Non-pigmented ciliary epithelial cell (primary cell): ENCODE measurements at regions not wholly inside any gene's neighbourhood (a gene's known extent, or its start where the extent isn't known, plus 50 kb on each side); places are given as distances from the start of the nearest gene placed in this dataset.
"Not testable (repeated sequence)": the region's sequence is repeated elsewhere in the genome, so short reads cannot be mapped to it uniquely, and the experiment has no call there.

ENCODE experiments used
- DNase-seq: peaks from one replicate; pipeline ENCODE4 v3.0.0-alpha.2; 2010; ENCODE audit warnings: low read depth

DNA sequence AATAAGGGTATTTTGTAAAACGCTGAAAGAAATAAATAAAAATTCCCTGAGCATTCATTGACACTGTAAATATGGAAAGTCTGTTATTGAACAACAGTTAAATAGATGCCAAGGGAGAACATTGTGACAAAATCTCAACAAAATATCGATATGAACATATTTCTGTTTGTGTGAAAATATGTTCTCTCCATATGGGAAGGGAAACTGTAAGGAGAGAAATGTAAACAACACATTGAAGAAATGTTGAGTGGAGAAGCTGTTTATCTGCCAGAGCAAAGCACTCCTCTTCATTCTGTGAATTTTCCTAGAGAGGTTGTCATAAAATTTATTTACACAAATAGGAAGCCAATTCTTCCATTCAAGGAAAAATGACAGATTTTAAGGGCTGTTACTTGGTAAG lies 57.1 kb upstream of the EOMES start:
- no peak for DNase-seq

DNA sequence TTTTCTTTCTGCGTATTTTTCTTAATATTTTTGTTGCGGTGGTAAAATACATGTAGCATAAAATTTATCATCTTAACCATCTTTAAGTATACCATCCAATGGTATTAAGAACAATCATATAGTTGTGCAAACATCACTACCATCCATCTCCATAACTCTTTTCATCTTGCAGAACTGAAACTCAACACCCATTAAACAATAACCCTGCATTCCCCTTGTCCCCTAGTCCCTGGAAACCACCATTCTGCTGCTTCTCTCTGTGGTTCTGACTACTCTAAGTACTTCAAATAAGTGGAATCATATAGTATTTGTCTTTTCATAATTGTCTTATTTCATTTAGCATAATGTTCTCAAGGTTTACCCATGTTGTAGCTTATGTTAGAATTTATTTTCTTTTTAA lies 67.3 kb upstream of the EOMES start:
- DNase-seq, result no peak

DNA sequence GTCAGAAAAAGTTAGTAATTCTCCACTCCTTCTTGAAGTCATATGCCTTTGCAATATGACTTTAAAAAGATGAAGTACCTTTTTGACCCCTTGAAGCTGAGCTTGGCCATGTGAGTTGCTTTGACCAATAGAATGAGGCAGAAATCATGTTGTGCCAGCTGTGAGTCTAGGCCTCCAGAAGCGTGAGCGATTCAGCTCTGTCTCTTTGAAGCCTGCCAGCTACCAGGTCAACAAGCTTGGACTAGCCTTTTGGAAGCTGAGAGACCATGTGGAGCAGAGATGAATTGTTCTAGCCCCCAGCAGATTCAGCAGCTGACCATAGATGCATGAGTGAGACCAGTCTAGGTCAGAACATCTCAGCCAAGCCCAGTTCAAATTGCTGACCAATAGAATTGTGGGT lies 69.8 kb upstream of the EOMES start:
- no peak for DNase-seq

DNA sequence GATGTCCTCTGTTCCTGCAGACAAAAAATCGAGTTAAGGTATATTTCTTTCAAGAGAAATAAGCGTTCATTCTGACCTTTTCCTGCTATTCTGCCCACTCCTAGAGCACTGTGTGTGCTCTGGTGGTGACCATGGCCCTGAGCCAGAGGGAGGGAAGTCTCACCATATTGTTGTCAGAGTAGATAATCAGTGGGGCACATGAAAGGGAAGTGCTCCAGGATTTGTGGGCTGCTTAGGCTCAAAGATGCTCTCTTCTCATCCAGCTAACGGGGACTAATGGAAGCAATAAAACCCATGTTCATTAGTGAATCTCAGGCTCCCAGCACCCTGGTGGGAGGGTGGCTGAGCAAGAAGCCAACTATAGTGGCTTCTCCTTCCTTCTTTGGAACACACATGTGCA lies 70.7 kb upstream of the EOMES start:
- no peak for DNase-seq

DNA sequence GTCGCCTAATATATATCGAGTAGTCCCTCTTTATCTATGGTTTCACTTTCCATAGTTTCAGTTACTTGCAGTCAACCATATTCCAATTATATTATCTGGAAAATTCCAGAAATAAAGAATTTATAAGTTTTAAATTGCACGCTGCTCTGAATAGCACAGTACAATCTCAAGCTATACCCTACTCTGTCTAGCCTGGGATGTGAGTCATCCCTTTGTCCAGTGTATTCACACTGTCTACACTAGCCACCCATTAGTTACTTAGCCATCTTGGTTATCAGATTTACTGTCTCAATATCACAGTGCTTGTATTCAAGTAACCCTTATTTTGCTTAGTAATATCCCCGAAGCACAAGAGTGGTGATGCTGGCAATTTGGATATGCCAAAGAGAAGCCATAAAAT lies 72.1 kb upstream of the EOMES start:
- no peak for DNase-seq

DNA sequence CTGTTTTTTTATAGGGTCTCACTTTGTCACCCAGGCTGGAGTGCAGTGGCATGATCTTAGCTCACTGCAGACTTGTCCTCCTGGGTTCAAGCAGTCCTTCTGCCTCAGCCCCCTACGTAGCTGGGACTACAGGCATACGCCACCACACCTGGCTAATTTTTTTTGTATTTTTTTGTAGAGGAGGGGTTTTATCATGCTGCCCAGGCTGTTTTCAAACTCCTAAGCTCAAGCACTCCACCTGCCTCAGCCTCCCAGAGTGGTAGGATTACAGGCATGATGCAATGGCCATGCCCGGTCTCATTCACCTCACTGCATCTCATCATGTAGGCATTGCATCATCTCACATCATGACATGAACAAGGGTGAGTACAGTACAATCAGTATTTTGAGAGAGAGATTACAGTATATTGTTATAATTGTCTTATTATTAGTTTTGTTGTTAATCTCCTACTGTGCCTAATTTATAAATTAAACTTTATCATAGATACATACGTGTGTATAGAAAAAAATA lies 74.3 kb upstream of the EOMES start:
- DNase-seq, result no peak

DNA sequence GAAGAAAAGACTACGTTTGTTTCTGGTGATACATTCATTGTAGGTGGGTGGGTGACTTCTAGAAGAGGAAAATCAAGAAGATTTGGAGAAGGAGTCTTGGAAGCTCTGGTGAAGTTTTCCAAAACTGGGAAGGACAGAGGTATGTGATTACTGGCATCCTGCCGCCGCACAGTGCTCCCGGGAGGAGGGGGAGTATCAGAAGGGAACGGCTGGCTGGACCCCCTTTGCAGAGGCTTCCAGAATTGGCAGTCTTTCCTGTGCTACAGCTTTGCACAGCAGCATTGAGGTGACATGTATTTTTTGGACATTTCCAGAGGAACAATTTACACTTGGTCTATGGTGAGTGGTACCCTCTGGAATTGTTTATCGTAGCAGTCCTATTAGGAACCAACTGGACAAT lies 75.7 kb upstream of the EOMES start:
- no peak for DNase-seq

DNA sequence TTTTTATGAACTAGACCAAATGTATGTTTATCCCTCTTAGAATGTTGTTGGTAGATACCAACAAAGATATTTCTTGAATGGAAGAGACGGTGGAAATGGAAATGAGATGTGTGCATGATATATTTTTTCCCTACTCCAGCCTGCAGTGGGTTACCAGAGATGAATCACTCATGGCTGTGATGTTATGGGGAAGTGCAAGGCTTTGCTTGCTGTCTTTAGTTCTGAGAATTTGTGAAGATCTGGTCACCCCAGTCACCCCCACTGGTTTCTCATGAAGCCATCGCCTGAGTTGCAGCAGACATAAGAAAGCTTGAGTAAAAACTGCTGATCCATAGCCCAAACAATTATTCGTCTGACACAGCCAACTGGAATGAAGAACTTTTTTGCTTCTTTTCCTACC lies 78.1 kb upstream of the EOMES start:
- no peak for DNase-seq

DNA sequence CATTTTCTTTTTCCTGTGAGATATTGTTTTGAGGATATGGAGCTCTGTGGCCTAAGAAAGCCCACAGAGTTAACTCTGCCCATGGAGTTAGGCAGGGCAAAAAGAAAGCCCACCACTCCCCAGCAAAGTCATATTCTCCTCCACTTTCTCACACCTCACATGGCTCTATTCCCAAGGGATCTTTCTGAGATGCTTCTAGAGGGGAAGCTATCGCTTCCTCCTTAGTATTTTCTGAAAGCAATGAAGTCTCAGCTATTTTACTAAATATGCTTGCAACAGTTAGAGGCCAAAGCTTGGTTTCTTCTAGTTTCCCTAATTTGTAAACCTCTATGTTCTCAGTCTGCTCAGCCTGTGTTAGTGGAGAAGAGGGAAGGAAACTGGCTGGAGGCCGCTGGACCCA lies 80.3 kb upstream of the EOMES start:
- DNase-seq, result no peak

DNA sequence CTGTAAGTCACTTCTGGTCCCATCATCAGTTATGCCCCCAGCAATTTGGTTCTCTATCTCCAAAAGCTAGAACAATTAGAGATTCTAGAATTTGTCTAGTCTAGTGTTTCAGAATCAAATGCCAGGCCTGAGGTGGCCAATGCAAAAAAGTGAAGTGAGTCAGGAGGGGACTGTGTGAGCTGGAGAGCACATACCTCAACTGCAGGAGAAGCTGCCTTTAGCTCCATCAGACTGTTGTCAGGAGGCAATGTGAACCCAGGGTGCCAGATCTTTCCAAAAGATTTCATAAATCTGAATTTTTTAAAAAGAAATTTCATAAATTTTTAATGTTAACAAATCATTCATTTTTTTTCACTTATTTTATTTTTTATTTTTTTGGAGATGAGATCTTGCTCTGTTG lies 80.7 kb upstream of the EOMES start:
- no peak for DNase-seq

DNA sequence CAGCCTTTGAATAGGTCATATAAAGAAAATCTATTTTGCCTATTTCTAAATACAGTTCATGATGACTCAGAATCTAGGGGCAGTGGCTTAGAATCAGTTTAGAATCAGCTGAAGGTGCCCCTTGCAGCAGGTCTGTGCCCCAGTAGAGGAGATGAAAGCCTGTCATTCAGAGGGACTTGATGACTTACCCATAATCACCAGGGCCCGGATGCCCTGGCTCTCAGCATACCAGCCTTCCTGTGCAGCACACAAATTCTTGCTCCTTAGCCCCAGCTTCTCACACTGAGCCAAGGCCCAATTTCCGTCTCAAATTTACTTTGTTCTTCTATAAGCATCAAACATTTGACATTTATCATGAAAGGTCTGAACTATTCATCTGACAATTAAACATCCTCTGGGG lies 83.2 kb upstream of the EOMES start:
- no peak for DNase-seq

DNA sequence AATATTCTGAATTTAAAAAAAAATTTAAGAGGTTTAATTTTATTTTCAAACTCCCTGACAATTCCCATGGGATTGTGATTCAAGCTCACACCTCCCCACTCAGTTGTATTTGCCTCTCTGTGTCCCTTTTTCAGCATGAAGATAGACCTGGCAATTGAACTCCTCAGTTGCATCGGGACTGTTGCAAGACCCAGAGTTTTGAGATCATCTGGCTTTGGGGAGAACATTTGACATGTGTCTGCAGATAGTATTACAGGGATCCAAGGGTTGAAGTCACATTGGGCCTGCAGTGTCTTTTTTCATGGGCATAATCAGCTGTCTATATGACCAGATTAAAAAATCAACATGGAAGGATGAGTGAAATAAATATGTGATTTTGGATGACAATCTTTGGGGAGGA lies 91.1 kb upstream of the EOMES start:
- DNase-seq, result no peak

DNA sequence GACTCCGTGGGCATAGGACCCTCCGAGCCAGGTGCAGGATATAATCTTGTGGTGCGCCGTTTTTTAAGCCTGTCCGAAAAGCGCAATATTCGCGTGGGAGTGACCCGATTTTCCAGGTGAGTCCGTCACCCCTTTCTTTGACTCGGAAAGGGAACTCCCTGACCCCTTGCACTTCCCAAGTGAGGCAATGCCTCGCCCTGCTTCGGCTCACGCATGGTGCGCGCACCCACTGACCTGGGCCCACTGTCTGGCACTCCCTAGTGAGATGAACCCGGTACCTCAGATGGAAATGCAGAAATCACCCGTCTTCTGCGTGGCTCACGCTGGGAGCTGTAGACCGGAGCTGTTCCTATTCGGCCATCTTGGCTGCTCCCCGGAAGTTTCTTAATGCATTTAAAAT lies 99.5 kb upstream of the EOMES start:
- not testable (repeated sequence) for DNase-seq

DNA sequence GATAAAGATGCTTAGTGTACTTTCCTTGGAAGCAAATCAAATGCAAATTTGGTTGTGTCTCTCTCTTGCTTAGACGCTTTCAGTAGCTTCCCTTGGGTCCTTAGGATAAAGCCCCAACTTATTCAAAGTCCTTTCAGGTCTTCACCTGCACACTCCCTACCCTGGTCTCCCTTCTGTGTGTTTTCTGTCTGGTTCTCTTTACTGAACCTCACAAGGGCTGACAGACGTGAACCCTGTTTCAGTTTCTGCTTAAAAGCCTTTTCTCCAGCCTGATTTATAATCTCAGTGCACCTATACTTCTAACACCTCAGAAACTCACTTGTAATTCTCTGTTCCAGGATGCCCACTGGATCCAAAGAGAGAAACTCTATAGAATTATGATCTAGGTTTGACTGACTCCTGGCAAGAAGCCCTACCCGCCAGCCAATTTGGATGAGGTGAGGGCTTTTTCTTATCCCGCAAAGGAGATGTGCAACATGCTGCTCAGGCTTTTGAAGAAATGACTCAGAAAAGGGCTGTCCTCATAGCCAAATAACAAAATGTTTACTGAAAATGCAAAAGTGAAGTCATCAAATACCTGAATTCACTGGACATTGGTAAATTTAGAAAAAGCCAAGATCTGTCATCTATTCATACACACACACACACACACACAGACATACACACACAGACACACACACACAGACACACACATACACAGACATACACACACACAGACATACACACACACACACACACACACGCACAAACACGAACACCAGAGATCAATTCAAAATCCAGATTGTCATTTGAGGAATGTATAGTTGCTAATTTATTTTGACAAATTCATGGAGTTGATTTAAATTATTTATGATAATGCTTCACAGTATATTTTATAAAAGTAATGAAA lies 102.4 kb upstream of the EOMES start:
- no peak for DNase-seq

DNA sequence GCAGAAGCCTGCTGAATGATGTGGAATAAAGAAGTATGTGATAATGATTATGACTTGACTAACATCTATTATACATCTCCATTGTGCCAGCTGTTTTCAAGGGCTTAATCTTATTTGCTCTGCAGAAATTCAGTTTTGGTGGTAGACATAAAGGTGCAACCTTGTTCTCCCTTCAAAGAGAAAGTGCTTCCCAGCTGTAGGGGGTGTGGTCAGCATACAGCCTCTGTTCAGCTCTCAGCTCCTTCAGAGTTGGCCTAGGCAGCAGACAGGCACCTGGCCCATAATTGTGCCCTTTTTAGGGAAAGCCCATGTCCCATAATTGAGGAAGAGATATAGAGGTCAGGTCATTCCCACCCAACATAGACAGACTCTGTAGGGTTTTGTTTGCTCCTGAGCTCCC lies 104.3 kb upstream of the EOMES start:
- no peak for DNase-seq

DNA sequence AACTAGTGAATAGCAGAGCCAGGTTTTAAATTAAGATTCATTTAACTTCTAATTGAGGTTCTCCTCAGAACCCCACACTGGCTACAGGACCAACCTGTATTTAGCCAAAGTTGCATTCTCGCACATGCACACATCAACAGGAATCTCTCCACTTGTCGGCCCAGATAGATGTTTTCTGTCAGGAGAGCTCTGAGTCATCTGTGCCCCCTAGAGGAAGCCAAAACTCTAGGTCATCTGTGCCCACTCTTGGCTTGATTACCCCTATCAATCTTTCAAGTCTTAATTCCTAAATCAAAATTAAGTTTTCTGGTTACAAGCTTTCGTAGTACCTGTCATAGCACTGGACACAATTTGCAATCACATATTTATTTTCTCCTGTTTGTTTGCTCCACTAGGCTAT lies 104.9 kb upstream of the EOMES start:
- DNase-seq, result no peak

DNA sequence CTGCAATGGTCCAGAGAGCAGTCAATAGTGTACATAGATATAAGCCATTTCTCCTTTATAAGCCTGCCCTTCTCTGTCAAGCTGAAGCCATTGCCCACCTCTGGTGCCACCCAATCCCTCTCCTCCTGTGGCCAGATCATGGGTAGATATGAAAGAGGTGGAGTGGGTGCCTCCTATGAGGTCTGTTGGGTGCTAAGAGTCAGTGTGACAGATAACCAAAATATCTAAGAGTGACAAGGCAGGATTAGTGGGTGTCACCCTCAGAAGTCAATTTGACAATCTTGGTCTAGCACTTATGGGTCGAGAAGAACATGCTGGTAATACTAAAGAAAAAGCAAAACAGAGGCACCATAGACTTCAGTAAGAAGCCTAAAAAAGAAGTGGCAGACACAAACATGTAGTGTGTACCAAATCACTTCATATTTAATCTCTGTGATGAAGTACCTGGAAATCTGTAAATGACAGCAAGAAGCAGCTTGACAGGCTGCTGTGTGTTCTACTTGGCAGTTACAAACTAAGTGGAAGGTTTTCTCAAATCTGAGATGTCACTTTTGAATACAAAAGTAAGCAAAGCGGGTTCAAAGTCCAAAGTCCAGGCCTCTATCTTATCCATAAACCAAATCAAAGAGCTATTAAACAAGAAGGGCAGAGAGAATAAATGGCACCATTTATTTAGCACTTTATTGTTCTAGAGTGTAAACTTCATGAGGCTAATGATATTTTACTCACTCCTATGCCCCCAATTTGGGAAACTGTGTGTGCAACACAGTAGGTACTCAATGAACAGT lies 118.9 kb upstream of the EOMES start:
- no peak for DNase-seq

DNA sequence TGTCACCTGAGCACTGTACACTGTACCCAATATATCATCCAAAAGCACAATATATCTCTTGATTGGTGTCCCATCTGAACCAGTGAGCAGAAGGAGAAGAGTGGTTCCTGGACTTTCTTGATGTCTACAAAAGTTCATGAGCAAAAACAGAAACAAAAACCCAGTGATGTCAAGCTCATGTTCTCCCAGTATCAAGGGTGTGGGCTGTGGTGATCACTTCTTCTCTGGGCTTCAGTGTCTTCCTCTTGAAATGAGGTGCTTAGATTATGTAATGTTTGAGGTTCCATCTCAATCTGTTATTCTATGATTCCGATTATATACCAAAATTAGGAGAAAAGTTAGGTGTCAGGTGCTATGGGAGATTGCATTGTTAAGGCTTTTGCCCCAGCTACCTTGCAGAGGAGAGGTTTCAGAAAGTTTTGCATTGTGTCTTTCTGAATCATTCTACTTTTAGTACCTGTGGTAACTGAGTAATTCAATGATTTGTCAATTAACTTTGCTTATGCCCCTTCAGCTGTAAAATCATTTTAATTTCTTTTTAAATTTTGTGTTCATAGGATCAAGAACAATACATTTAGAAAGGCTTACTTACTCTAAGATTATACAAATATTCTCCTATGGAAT lies 122.0 kb upstream of the EOMES start:
- DNase-seq, result no peak

DNA sequence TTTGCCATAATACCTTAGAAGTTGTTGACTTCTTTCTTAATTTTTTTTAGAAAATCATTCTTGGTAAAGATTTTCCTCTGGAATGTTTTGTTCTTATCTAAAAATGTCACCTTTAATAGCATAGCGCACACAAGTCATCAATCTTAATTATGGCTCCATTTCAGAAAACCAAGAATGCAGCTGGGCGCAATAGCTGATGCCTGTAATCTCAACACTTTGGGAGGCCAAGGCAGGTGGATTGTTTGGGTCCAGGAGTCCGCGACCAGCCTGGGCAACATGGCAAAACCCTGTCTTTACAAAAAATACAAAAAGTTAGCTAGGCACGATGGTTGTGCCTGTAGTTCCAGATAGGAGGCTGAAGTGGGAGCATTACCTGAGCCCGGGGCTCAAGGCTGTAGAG lies 125.6 kb upstream of the EOMES start:
- no peak for DNase-seq

DNA sequence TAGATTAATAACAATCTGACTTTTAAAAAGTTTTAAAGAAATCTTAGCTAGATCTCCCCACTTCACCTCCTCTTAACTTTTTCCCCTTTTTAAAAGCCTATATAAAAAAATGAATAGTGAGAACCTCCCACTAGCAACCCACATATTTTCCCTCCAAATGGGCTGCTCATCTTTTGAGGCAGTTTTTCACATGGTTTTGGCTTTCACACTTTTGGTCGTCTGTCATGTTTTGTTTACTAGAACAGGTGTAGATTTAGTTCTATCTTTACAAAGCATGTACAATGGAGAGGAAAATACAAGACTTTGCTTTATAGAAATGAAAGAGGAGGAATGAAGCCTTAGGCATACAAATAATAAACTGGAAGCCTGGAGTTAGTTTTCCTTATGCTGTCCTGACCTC lies 126.7 kb upstream of the EOMES start:
- DNase-seq, result no peak

DNA sequence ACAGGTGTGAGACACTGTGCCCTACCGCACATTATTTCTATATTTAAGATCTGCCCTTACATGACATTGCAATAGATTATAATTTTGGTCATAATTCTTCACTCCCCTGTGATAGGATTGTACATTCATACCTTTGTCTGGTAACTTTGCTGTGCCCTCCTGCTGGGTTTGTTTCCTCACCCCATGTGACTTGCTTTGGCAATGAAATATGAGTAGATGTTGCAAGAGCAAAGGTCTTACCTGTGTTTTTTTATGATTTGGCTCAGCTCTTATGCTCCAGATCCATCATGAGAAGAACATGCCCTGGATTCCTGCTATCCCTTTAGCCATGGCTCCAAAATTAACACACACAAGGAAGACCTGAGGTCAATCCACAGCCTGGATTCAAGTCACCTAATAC lies 137.7 kb upstream of the EOMES start:
- DNase-seq, result no peak

DNA sequence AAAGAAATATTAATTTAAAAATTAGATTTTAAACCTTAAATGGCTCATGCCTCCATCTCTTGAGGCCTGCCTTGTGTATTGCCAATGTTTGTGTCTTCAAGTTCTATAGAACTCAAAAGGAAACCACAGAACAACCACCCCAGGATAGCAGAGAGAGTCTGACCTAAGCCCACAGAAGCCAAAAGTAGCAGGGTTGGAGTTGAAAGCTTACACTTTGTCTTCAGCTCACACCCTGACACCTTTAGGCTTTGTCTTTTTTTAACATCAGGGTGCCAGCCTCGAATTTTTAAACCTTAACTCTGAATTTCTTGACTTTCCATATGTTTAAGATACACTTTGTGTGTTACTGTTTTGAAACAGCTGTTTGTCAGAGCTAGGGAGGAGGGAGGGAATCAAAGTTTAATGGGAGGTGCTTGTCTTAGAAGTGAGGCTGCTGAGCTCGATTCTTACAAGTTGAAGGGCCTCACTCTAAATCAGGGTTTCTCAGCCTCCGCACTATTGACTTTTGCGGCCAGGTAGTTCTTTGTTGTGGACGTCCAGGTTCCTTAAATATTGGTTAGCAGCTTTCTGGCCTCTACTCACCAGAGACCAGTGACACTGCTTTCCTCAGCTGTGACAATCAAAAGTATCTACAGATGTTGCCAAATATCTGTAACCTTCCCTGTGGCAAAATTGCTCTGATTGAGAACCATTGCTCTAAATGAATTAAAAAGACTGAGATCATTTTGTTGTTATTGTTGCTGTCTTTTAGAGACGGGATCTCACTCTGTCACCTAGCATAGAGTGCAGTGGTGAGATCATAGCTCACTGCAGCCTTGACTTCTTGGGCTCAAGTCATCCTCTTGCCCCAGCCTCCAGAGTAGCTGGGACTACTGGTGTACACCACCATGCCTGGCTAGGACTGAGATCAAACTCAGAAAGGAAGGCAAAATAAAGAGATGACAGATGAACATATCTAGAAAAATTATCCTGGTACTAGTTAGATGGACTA lies 139.2 kb upstream of the EOMES start:
- no peak for DNase-seq
